ENCODE measurements at regions not wholly inside any gene's neighbourhood (a gene's known extent, or its start where the extent isn't known, plus 50 kb on each side); places are given as distances from the start of the nearest gene placed in this dataset.
"Not testable (repeated sequence)": the region's sequence is repeated elsewhere in the genome, so short reads cannot be mapped to it uniquely, and the experiment has no call there.

- Histone ChIP-seq H3K36me3 (no peaks in the 10 kb centered on the region), H3K9me3 (peaks cover 0 to 21% (median 2%) of the 10 kb centered on the region in 12 donors), H3K4me1 (peaks cover 0 to 1% (median 0%) of the 10 kb centered on the region in 12 donors), H3K4me3 (no peak overlapping the region), H3K27me3 (no peaks in the 10 kb centered on the region), H3K27ac (no peak overlapping the region)
- TF ChIP-seq POLR2A (IDR thresholded peaks at IDR 0.05) (no peak), CTCF (IDR thresholded peaks at IDR 0.05) (peak in 2 of 12 donors; percentile 12 to 14)
- no peak for ATAC-seq
- DNase-seq: no peak
- intact Hi-C loops (cut with DNase I): no loop called here
- WGBS, 4 donors: 71 to 93% (median 89%) methylated on average over 1 of the region's 1 CpG
These were observed 251.4 kb downstream of the BLID start for GRCh38 chr11:121864660-121865059.

- no peak for TF ChIP-seq POLR2A (IDR thresholded peaks at IDR 0.05)
- no peak for TF ChIP-seq CTCF (IDR thresholded peaks at IDR 0.05)
- intact Hi-C loops (cut with DNase I): no loop called here
- no peak for DNase-seq
- H3K4me3 ChIP-seq: no peak overlapping the region
- no peak for ATAC-seq
- H3K27ac ChIP-seq: no peak overlapping the region
- H3K36me3 ChIP-seq: no peaks in the 10 kb centered on the region
- H3K9me3 ChIP-seq: peaks cover 0 to 21% (median 2%) of the 10 kb centered on the region in 12 donors
- no peaks in the 10 kb centered on the region for H3K4me1 ChIP-seq
- no peaks in the 10 kb centered on the region for H3K27me3 ChIP-seq
- WGBS, 4 donors: 77 to 89% (median 86%) methylated on average over 4 of the region's 4 CpGs
These were observed 252.9 kb downstream of the BLID start for GRCh38 chr11:121863126-121863525.

- H3K27ac ChIP-seq; ATAC-seq; H3K27me3 ChIP-seq; DNase-seq; H3K36me3 ChIP-seq; H3K4me1 ChIP-seq; intact Hi-C loops (cut with DNase I); H3K4me3 ChIP-seq: not testable (repeated sequence)
- H3K9me3 ChIP-seq: peaks cover 0 to 16% (median 6%) of the 10 kb centered on the region in 12 donors
- 87 to 92% (median 89%) methylated on average over 7 to 11 of the region's 11 CpGs for WGBS, 4 donors
These were observed 260.9 kb downstream of the BLID start for GRCh38 chr11:121855138-121855537.

GRCh38 chr11:121844016-121844415 lies 272.0 kb downstream of the BLID start:
- no peak for ATAC-seq
- 78 to 100% (median 87%) methylated on average over 1 of the region's 1 CpG for WGBS, 4 donors
- intact Hi-C loops (cut with DNase I): no loop called here
- H3K36me3 ChIP-seq: no peaks in the 10 kb centered on the region
- TF ChIP-seq CTCF (IDR thresholded peaks at IDR 0.05) (no peak), POLR2A (IDR thresholded peaks at IDR 0.05) (no peak)
- no peaks in the 10 kb centered on the region for H3K27me3 ChIP-seq
- DNase-seq: no peak
- no peak overlapping the region for H3K4me3 ChIP-seq
- no peak overlapping the region for H3K27ac ChIP-seq
- H3K4me1 ChIP-seq: no peaks in the 10 kb centered on the region
- H3K9me3 ChIP-seq: peaks cover 0 to 2% (median 0%) of the 10 kb centered on the region in 12 donors

DNA sequence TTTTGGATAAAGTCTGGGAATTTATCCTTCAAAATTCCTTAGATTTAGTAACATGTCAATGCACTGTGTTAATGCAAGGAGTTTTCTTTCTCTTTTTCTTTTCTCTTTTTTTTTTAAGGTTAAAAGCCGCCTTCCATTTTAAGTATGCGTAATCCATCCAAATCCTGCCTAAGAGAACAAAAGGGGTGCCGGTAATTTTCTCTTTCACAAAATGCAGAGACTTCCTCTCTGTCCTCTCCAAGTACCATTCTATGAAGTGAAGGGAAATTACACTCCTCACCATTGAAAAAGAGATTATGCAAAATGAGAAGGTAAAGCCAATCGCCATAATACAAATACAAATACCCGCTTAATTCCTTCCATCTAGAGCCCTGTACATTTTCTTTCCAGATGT lies 273.8 kb downstream of the BLID start:
- H3K36me3 ChIP-seq: no peaks in the 10 kb centered on the region
- intact Hi-C loops (cut with DNase I): no loop called here
- TF ChIP-seq POLR2A (IDR thresholded peaks at IDR 0.05) (no peak), CTCF (IDR thresholded peaks at IDR 0.05) (no peak)
- 87 to 92% (median 89%) methylated on average over 5 of the region's 5 CpGs for WGBS, 4 donors
- DNase-seq: no peak
- no peak overlapping the region for H3K4me3 ChIP-seq
- H3K9me3 ChIP-seq: peaks cover 0 to 2% (median 0%) of the 10 kb centered on the region in 12 donors
- H3K27ac ChIP-seq: no peak overlapping the region
- no peaks in the 10 kb centered on the region for H3K4me1 ChIP-seq
- H3K27me3 ChIP-seq: no peaks in the 10 kb centered on the region
- ATAC-seq: no peak
